ENCODE measurements at regions not wholly inside any gene's neighbourhood (a gene's known extent, or its start where the extent isn't known, plus 50 kb on each side); places are given as distances from the start of the nearest gene placed in this dataset.

DNA sequence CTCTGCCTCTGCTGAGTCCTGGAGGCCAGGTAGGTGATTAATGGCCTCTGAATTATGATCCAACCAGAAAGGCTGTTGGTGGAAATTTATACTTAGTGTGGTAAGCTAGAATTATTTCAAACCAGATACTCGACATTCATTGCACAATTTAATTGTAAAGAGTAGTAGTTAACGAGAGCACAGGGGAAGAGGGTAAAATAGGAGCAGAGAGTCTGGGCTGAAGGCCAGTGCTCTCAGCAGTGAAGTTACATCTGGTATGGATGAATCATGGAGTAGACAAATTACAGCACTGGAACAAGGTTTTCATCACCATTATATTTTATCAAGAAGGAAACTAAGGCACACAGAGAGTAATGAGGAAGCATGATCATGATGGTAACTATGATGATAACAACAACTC lies 92.5 kb downstream of the TLR4 start:
- TF ChIP-seq CTCF (IDR thresholded peaks at IDR 0.05) (no peak), SIN3A (IDR thresholded peaks at IDR 0.05; ENCODE audit: borderline replicate concordance, insufficient read depth, low read depth, low read length) (no peak), REST (IDR thresholded peaks at IDR 0.05; ENCODE audit: insufficient read depth in 1 of 2, low read depth in 2 of 2, low read length in 1 of 2) (no peak), POLR2AphosphoS5 (IDR thresholded peaks at IDR 0.05; ENCODE audit: low read depth, low read length) (no peak)

Data from Panc1 (cell line).